GM23248 (cell line): ENCODE measurements at regions not wholly inside any gene's neighbourhood (a gene's known extent, or its start where the extent isn't known, plus 50 kb on each side); places are given as distances from the start of the nearest gene placed in this dataset.

Experiments used
- EZH2 ChIP-seq: fragments of 200-600 bp; sonication (generic); IDR thresholded peaks from 2 replicates; pipeline ENCODE4 v1.6.1; 2018; ENCODE audit warnings: antibody characterized with exemption, mild to moderate bottlenecking; ENCODE audit not compliant: insufficient read depth, poor library complexity, severe bottlenecking
- EZH2phosphoT487 ChIP-seq: fragments of 200-600 bp; sonication (generic); IDR thresholded peaks from 2 replicates; pipeline ENCODE4 v1.6.1; 2018; ENCODE audit warnings: antibody characterized with exemption, moderate library complexity, mild to moderate bottlenecking, low read depth; ENCODE audit not compliant: insufficient read depth

DNA sequence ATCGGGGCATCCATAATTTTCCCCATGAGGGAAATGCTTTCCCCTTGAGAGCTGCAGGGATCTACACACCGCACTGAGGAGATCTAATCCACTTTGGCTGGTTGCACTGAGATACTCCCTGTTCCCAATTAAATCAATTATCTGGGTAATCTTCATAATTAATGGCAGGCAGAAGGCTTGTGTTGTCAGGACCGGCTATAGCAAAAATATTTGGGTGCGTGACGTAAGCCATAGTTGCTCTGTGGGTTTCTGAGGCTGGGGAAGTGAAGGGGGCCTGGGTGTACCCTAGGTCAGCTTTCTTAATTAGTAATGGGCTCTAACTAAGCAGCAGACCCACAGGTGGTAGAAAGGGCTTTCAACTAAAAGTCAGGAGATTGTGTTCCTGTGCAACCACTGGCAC, 62.8 kb upstream of the UPP2 start:
- TF ChIP-seq EZH2phosphoT487 (no peak), EZH2 (no peak)
